Endodermal cell (in vitro differentiated cells): ENCODE measurements at regions not wholly inside any gene's neighbourhood (a gene's known extent, or its start where the extent isn't known, plus 50 kb on each side); places are given as distances from the start of the nearest gene placed in this dataset.

ENCODE experiments used
- DNase-seq: peaks from one replicate; pipeline ENCODE4 v3.0.0-alpha.2; 2017
- H3K27ac ChIP-seq: 2 replicates; pipeline ENCODE4 v1.5.1; 2013; ENCODE audit warnings: mild to moderate bottlenecking, low read depth, low read length, moderate library complexity
- H3K27me3 ChIP-seq: 2 replicates; pipeline ENCODE4 v1.6.1; 2013; ENCODE audit warnings: mild to moderate bottlenecking, low read length, moderate library complexity; ENCODE audit not compliant: insufficient read depth, control insufficient read depth, poor library complexity, severe bottlenecking
- H3K36me3 ChIP-seq: 2 replicates; pipeline ENCODE4 v1.7.0; 2013; ENCODE audit warnings: mild to moderate bottlenecking, low read length, moderate library complexity; ENCODE audit not compliant: control insufficient read depth, insufficient read depth
- H3K4me1 ChIP-seq: one replicate; pipeline ENCODE4 v1.7.0; 2013; ENCODE audit warnings: low read length; ENCODE audit not compliant: control insufficient read depth, insufficient read depth
- H3K4me3 ChIP-seq: 2 replicates; pipeline ENCODE4 v1.5.1; 2013; ENCODE audit warnings: mild to moderate bottlenecking, low read length, moderate library complexity
- H3K9ac ChIP-seq: 2 replicates; pipeline ENCODE4 v1.6.1; 2013; ENCODE audit warnings: mild to moderate bottlenecking, low read length, moderate library complexity; ENCODE audit not compliant: poor library complexity, severe bottlenecking; ENCODE audit errors: extremely low read depth
- H3K9me3 ChIP-seq: 2 replicates; pipeline ENCODE4 v1.6.1; 2013; ENCODE audit warnings: mild to moderate bottlenecking, low read length, moderate library complexity; ENCODE audit not compliant: control insufficient read depth
- H3K27ac Mint-ChIP-seq: 2 replicates; pipeline ENCODE4 v1.8.0; 2020; ENCODE audit warnings: mixed read lengths
- H3K27me3 Mint-ChIP-seq: 2 replicates; pipeline ENCODE4 v1.8.0; 2021; ENCODE audit warnings: mild to moderate bottlenecking, mixed read lengths; ENCODE audit not compliant: insufficient read depth
- H3K36me3 Mint-ChIP-seq: 2 replicates; pipeline ENCODE4 v1.8.0; 2020; ENCODE audit warnings: low read depth, mixed read lengths
- H3K4me1 Mint-ChIP-seq: 2 replicates; pipeline ENCODE4 v1.8.0; 2020; ENCODE audit warnings: mixed read lengths
- H3K4me3 Mint-ChIP-seq: 2 replicates; pipeline ENCODE4 v1.8.0; 2020; ENCODE audit warnings: mild to moderate bottlenecking, moderate library complexity, mixed read lengths
- H3K9me3 Mint-ChIP-seq: 2 replicates; pipeline ENCODE4 v1.8.0; 2020; ENCODE audit warnings: mild to moderate bottlenecking, mixed read lengths
- CTCF ChIP-seq: fragments of 200-600 bp; sonication (generic); conservative IDR thresholded peaks from 2 replicates; pipeline ENCODE4 v1.5.0; 2021; ENCODE audit warnings: antibody characterized with exemption, mild to moderate bottlenecking
- WGBS, 2 experiments: methylation state at CpG; one replicate each; pipeline versions ENCODE4 v1.1.5 to v1.1.7; 2013; ENCODE audit warnings: missing lambda C conversion rate in 2 of 2, mixed read lengths in 1 of 2; ENCODE audit not compliant: insufficient coverage in 1 of 2, insufficient read length in 1 of 2; 5-methylcytosine and 5-hydroxymethylcytosine counted together

- DNase-seq = no peak
- 92 to 97% methylated on average over 2 to 5 of the region's 5 CpGs for WGBS, 2 experiments
- H3K27me3 ChIP-seq = no peaks in the 10 kb centered on the region
- H3K4me1 ChIP-seq = no peaks in the 10 kb centered on the region
- no peak overlapping the region for H3K4me3 Mint-ChIP-seq
- no peak overlapping the region for H3K27ac Mint-ChIP-seq
- peaks cover 4% of the 10 kb centered on the region for H3K4me1 Mint-ChIP-seq
- no peak overlapping the region for H3K9ac ChIP-seq
- no peaks in the 10 kb centered on the region for H3K27me3 Mint-ChIP-seq
- no peak overlapping the region for H3K4me3 ChIP-seq
- H3K27ac ChIP-seq = no peak overlapping the region
- H3K9me3 ChIP-seq = no peaks in the 10 kb centered on the region
- H3K9me3 Mint-ChIP-seq = no peaks in the 10 kb centered on the region
- no peaks in the 10 kb centered on the region for H3K36me3 ChIP-seq
- H3K36me3 Mint-ChIP-seq = no peaks in the 10 kb centered on the region
- no peak for TF ChIP-seq CTCF
Observed at GRCh38 chr10:10680496-10680895, 337.2 kb upstream of the CELF2 start.

- Mint-ChIP-seq H3K4me3 (no peak overlapping the region), H3K27me3 (peaks cover 3% of the 10 kb centered on the region), H3K4me1 (peaks cover 9% of the 10 kb centered on the region), H3K36me3 (peaks cover 2% of the 10 kb centered on the region), H3K27ac (no peak overlapping the region), H3K9me3 (peaks cover 8% of the 10 kb centered on the region)
- Histone ChIP-seq H3K36me3 (no peaks in the 10 kb centered on the region), H3K9ac (no peak overlapping the region), H3K4me1 (no peaks in the 10 kb centered on the region), H3K27me3 (no peaks in the 10 kb centered on the region), H3K9me3 (peaks cover 6% of the 10 kb centered on the region), H3K4me3 (no peak overlapping the region), H3K27ac (no peak overlapping the region)
- DNase-seq = no peak
- 91 to 93% methylated on average over 4 of the region's 4 CpGs for WGBS, 2 experiments
- TF ChIP-seq CTCF = no peak
Observed at GRCh38 chr10:10684972-10685371, 332.7 kb upstream of the CELF2 start.

GRCh38 chr10:10685566-10685965 is 332.1 kb upstream of the CELF2 start:
- no peak for TF ChIP-seq CTCF
- H3K27me3 Mint-ChIP-seq = peaks cover 3% of the 10 kb centered on the region
- Histone ChIP-seq H3K4me3 (no peak overlapping the region), H3K27ac (no peak overlapping the region), H3K9ac (no peak overlapping the region), H3K36me3 (no peaks in the 10 kb centered on the region), H3K4me1 (no peaks in the 10 kb centered on the region), H3K9me3 (peaks cover 6% of the 10 kb centered on the region), H3K27me3 (no peaks in the 10 kb centered on the region)
- H3K27ac Mint-ChIP-seq = no peak overlapping the region
- 96% methylated on average over 1 of the region's 1 CpG; no CpG with 5 or more reads in 1 of the 2 experiments for WGBS, 2 experiments
- H3K4me3 Mint-ChIP-seq = no peak overlapping the region
- H3K4me1 Mint-ChIP-seq = peaks cover 9% of the 10 kb centered on the region
- peaks cover 8% of the 10 kb centered on the region for H3K9me3 Mint-ChIP-seq
- H3K36me3 Mint-ChIP-seq = peaks cover 2% of the 10 kb centered on the region
- no peak for DNase-seq
